Amniotic epithelial cell (primary cell): ENCODE measurements at regions not wholly inside any gene's neighbourhood (a gene's known extent, or its start where the extent isn't known, plus 50 kb on each side); places are given as distances from the start of the nearest gene placed in this dataset.
"Not testable (repeated sequence)": the region's sequence is repeated elsewhere in the genome, so short reads cannot be mapped to it uniquely, and the experiment has no call there.

Source experiments
- DNase-seq: peaks from one replicate; pipeline ENCODE4 v3.0.0-alpha.2; 2010; ENCODE audit warnings: low read depth

DNA sequence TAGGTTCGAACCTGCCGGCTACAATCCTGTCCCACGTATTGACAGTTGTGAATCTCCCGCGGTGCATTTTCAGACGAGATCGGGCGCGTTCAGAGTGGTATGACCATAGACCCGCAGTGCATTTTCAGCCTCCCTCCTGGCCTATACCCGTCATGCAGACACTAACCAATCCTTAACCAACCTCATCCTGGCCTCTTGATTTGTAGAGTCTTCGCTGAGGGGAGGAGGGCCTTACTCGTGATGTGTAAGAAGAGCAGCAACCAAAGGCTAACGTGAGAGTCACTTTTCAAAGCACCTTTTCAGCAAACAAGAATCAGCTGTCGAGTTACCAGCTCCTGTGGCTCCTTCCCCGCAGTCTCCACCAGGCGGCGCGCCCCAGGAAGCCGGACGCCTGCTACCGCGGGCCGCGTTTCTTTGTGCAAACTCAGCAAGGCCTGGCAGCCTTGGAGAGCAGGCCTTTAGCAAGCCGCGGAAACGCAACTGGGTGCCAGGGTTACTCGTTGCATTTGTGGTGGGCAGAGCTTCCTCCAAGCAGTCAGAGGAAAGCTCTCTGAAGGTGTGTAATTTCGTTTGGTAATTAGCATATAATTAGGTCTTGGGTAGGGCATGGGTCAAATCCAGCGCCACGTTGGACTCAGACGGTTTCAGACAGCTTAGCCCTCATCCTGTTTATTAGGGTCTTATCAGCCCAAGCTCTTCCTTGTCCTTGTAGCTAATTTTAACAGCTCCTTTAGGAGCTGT is 139.8 kb downstream of the OR2B2 start:
- DNase-seq = peak; percentile 89

DNA sequence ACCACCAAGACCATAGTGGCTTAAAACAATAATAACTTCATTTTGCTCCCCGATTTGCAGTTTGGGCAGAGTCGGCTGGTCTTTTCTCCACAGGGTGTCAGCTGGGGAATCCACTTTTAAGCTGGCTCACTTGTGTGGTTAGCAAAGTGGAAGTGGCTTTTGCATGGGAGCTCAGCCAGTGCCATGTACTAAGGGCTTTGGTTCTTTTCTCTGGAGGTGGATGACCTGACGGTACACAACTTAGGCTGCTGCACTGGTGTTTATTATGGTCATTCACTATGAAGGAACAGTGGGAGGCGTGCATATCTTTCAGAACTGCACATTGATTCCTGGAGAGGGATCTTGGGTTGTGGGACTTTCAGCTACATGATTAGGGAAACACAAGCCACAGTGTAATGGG is 141.0 kb downstream of the OR2B2 start:
- DNase-seq = no peak

DNA sequence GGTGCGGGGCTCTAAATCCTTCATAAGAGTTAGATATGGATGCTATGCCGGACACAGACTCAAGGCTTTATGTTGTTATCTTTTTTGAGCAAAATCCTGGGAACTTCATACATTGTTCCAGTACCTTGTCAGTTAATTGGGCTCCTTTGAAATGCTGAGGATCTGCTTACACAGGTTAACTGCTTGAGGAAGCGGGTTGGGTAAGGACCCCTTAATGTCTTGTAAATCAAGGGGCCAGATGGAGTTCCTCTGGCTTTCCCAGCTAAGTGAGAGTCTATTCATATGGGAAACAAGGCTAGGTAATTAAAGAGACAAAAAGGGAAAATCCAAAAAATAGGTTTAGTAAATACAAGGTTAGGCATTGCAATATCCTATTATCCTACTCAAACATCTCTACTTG is 141.5 kb downstream of the OR2B2 start:
- no peak for DNase-seq

DNA sequence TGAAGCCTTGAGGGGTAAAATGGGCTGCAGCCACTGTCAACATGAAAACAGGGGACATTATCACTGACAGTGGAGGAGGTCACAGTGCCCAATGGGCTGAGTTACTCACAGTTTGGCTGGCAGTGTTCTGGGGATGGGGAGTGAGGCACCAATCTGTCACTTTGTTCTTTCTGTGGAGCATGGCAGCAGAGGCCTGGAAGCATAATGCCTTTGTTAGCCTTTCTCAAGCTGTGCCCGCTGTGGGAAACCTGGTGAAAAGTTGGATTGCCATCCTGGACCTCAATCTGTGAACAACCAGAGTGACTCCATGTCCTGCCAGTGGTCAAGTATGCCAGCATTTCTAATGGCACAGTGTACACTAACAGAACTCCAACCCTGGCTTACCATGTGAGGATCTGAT is 143.6 kb downstream of the OR2B2 start:
- DNase-seq = no peak

DNA sequence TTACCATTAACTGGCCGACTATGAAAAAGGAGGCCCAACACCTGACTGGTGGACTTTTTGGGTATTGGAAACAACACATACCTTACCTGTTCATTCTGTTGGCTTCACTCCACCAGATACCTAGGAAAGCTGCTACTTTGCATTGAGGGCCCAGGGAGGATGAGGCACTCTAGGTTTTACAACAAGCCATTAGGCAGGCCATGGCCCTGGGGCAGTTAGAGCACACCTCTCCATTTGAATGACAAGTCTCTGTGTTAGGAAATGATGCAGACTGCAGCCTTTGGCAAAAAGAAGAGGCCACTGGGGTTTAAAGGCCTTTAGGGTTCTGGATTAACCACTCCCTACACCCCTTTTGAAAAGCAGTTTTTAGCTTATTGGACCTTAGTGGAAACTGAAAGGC is 144.3 kb downstream of the OR2B2 start:
- no peak for DNase-seq

DNA sequence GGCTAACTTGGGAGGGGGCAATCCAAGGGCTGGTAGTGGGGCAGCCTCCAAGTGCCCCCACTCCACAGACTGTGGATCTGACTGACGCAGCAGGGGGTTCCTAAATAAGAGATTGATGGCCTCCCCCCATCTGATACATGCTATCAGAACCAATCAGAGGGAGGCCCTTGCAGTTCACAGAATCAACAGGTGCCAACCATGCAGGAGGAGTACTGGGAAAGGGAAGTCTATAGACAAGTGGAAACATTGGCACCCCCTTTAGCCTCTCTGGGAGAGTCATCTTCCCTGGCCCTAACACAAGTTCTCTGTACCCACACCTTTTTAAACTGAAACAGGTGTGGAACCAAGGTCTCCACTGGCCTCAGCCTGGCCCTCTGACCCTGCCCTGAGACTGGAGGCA is 145.8 kb downstream of the OR2B2 start:
- no peak for DNase-seq

DNA sequence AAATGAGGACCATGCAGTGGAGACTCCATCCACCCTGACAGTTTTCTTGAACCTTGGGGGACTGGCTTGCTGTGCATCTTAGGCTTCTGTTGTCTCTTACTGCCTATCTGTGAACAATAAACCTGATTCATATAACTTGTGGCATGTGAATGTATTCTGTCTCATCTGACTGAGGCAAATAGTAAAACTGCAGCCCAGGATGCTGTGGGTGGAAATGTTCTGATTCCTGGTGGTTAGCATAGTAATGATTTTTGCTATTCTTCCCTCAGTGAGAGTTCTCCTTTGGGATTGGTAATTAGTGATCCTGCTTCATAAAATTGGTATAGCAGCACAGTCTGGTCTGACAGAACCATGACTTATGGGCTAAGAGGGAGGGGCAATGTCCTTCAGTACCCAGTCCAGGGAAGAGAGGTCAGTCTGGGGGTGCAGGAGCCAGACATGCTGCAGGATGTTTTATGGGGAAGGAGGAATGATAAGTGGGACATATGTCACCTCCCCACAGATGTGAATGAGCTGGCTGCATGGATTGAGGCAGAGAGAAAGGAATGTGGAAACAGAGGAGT is 147.1 kb downstream of the OR2B2 start:
- no peak for DNase-seq

DNA sequence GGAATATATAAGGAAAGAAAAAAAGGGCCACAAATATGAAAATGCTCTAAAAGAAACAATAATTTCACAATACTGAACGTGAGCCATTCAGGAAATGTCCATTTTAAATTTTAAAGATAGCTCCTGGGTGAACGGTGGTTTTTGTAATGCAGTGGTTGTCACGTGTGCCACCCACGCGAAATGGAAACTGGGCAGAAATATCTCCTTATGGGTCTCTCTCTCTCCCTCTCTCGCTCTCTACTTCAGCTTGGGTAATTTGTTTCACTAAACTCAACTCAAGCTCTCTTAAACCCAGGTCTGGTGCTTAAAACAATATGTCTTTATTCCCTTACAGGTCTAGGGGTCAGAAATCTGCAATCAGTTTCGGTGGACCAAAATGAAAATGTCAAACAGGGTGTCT is 150.8 kb downstream of the OR2B2 start:
- DNase-seq = no peak

DNA sequence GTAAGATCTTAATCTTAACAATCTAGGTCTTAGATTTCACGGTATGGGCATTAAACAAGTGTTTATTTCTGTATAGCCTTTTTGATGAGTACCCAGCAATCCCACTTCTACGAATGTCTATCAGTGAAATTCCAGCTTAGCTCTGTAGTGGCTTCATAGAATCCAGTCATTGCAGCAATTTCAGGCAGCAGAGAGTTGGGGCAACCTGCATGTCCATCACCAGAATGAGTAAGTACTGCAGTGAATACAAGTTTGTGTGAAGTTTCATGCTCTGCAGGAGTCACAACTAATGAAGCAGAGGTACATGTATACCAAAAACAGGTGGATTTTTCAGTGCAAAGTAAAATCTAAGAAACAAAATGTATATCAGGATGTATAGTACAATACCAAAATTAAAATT is 151.7 kb downstream of the OR2B2 start:
- no peak for DNase-seq

DNA sequence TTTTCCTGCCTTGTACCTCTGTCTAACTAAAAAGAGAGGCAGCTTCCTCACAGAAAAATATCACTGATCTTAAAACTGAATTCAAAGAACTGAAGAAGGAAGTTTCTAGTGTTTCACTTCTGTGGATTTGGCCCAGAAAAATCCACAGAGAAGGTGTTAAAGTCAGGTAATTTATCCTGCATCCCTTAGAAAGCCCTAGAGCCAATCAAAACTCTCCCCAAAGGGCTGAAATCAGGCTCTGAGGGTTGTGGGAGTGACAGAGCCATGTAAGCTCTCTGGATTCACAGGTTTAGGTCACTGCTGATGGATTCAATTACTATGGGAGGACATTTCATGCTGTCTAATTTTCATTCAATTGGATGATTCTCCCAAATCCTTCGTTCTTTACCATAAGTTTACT is 152.3 kb downstream of the OR2B2 start:
- no peak for DNase-seq

DNA sequence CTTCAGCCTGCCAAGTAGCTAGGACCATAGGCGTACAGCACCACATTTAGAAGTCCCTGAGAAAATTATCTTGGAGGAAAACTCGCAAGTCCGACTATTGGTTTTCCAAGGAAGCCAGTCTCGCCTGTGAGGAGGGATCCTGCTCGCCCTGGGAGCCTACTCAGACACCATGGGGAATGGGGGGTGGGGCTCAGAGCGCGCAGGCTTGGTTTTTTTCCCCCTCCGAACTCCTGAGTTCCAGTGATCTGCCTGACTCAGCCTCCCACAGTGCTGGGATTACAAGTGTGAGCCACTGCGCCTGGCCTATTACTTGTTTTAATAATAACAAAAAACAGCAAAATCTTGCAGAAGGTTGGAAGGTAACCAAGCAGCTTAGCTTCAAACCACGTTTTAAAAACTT is 153.7 kb downstream of the OR2B2 start:
- DNase-seq = peak; percentile 8

DNA sequence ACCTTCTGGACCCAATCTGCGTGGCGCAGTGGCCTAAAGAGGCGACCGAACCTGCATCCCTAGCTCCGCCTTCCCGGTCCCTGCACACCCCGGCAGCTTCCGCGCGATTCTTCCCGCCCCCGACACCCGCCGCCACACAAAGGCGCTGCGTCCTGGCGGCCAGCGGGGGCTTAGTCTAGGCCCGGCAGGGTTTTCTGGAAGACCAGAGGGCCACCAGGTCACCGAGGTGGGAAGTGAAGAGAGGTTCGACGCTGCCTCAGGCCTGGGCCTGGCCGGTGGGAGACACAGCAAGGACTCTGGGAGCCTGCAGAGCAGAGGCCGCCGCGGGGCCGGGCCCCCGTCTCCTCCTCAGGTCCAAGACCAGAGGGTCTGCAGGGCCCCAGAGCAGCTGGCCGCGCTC is 154.9 kb downstream of the OR2B2 start:
- DNase-seq = no peak

DNA sequence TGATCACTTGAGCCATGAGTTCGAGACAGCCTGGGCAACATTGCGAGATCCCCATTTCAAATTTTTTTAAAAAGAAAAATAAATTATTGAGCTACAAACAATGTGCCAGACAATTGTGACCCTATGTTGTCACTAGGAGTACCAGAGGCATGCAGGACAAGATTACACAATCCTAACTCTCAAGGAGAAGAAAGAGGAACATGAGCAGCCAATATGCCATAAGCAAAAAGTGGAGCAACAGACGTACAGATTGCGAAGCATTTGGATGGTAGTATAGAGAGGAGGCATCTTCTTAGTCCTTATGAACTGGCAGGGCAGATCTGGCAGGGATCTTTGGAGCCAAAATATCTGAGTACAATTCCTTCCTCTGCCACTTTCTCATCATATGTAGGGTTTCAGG is 156.4 kb downstream of the OR2B2 start:
- no peak for DNase-seq

DNA sequence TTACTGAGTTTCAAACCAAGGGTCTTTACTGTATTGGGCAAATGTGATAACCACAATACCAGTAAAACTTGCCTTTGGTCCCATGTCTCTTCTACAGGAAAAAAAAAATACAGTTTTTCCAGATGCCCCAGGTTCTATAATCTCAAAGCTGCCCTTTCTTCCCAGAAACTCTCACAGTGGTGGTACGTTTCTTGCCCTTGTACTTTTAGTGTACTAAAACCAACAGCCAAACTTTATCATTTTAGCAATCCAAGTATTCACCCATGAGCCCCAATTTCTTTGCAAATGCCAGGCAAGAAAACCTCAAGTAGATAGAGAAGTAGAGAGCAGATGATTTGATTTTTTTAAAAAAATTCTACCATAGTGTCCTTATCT is 157.8 kb downstream of the OR2B2 start:
- DNase-seq = no peak

DNA sequence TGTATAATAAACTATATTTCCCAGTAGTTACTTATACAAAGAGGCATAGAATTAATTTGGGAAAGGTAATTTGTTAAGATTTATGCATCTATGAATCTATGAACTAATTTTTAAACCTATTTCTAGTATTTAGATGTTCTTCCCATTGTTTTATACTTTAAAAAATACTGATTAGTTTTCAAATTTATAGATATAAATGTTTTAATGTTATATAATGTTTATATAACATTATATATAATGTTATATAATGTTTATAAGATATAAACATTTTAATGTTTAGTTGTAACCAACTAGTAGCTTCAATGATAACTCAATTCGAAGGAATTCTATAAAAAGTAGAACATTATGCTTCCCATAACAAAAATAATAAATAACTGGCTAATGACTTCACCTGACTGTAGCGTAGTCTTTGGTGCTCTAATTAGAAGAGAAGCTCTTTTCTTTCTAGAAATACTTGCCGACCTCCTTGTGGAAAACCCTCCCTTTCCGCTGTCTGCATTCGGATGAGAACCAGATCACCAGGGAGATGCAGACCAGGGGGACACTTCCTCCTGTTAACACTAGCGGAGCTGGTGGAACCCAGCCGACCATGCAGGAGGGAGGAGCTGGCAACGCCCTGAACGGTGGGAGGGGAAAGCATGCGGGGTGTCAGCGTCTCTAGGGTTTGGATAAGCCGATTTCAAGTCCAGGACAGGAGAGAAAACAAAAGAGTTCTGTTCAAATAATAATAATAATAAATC is 158.4 kb downstream of the OR2B2 start:
- peak; percentile 80 for DNase-seq

DNA sequence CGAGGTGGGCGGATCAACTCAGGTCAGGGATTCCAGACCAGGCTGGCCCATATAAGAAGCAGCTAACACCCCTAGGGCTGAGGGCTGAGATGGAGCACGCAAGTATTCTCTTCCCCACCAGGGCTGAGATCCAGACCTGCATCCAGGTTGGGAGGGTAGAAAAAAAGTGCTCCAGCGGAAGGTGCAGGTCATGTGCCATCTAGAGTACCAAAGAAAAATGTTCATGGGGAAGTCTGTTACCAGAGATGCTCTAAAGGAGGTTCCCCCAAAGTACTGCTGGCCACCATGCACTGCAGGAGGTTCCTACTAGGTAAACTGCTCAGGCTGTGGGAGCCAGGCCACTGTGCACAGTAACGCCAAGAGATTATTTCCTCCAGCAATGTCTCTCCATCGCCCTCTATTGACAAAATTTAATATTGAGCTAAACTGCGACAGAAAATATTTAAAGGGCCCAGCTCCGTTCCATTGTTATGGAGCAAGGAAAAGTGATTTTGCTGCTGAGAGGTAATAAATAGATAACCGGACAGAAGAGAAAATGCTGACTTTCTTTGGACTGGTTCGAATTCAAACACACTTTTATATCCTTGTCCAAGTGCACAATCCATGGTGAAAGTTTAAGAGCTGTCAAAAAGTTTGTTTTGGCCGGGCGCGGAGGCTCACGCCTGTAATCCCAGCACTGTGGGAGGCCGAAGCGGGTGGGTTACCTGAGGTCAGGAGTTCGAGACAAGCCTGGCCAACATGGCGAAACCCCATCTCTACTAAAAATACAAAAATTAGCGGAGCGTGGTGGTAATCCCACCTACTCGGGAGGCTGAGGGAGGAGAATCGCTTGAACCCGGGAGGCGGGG is 159.9 kb downstream of the OR2B2 start:
- DNase-seq = peak; percentile 77

DNA sequence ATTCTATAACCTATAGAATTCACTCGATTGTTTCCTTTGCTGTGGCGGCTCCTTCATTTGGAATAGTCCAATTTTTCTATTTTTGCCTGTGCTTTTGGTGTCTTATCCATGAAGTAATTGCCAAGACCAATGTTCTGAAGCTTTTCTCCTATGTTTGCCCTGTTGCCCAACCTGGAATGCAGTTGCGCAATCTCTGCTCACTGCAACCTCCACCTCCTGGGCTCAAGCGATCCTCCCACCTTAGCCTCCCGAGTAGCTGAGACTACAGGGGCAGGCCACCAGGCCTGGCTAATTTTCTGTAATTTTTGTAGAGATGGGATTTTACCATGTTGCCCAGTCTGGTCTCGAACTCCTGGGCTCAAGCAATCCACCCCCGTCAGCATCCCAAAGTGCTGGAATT is 163.5 kb downstream of the OR2B2 start:
- DNase-seq = no peak

DNA sequence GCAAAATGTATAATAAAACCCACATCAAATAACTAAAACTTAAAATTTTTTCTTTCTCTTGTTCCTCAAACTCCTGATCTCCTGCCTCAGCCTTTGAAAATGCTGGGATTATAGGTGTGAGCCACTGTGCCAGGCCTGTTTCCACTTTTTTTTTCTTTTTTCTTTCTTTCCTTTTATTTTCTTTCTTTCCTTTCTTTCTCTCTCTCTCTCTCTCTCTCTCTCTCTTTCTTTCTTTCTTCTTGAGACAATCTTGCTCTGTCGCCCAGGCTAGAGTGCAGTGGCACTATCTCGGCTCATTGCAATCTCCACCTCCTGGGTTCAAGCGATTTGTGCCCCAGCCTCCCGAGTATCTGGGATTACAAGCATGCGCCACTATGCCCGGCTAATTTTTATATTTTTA is 164.6 kb downstream of the OR2B2 start:
- no peak for DNase-seq

DNA sequence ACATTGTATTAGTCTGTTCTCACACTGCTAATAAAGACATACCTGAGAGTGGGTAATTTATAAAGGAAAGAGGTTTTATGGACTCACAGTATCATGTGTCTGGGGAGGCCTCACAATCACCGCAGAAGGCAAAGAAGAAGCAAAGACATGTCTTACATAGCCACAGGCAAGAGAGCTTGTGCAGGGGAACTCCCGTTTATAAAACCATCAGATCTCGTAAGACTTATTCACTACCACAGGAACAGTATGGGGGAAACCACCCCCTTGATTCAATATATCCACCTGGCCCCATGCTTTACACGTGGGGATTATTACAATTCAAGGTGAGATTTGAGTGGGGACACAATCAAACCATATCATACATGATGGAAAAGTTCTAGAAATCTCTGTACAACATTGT is 165.3 kb downstream of the OR2B2 start:
- not testable (repeated sequence) for DNase-seq

DNA sequence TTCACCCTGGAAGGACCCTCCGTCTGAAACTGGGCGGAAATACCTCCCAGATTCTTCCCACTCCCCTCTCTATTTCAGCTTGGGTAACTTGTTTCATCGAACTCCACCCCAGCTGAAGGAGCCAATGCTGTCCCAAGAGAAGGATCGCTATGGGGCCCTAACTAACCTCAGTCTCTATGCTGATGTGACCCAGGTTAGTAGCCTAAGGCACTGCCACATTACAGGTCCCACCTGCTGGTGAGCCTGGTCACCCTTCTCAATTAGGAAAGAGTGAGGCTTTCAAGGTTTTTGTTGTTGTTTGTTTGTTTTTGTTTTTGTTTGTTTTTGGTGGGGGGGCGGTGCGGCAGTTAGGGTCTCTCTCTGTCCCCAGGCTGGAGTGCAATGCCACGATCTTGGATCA is 168.4 kb downstream of the OR2B2 start:
- no peak for DNase-seq

DNA sequence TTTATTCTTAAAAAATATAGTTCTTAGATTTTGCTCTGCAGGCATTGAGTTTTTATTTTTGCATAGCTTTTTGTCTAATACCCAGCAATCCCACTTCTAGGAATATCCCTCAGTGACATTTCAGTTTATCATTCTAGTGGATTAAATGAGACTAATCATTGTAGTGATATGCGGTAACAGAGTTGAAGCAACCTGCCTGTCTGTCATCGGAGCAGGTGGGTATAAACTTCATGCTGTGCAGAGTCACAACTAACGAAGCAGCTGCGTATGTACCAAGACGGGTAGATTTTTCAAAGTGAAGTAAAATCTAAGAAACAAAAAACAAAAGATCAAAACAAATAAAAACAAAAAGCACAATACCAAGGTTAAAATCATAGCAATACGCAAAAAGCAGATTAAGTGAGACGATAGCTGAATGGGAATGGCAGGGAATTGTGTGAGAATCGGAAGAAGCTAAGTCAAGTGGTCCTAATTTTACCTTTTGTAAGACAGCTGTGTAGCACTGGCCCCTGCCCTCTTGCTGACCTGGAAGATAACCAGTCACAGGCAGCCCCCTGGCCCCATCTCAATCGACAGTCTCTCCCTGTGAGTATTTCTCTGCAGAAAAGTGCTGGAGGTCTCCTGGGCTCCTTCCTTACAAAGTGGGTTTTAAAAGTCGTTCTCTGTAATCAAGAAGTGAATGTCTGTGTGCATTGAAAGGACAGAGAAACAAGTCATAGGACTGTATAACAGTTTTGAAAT is 169.2 kb downstream of the OR2B2 start:
- DNase-seq = no peak

DNA sequence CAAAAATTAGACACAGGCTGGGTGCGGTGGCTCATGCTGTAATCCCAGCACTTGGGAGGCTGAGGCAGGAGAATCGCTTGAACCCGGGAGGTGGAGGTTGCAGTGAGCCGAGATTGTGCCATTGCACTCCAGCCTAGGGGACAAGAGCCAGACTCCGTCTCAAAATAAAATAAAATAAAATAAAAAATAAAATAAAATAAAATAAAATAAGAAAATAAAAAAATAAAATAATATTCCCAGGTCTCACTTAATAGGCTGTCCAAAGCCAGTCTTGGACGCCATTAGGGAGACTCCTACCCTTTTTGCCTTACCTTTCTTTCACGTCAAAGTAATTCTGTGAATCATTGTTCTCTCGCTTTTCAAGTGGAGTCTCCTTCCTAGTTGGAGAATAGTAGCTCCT is 172.3 kb downstream of the OR2B2 start:
- DNase-seq = not testable (repeated sequence)
